Heart right ventricle (tissue), 16 donors: ENCODE measurements at regions not wholly inside any gene's neighbourhood (a gene's known extent, or its start where the extent isn't known, plus 50 kb on each side); places are given as distances from the start of the nearest gene placed in this dataset.

ENCODE experiments used
- ATAC-seq, 8 donors: fragments of 200-7000 bp; cut with Tn5 transposase; one replicate each; pipeline ENCODE4 v1.9.1; 2020; ENCODE audit warnings: mild to moderate bottlenecking in 8 of 8, moderate library complexity in 8 of 8, moderate number of reproducible peaks in 1 of 8
- DNase-seq, 2 donors: peaks; one replicate each; pipeline ENCODE4 v3.0.0-alpha.2; 2020
- H3K27ac ChIP-seq, 10 donors: fragments of 200-600 bp; sonication (generic) in 2 of 10; one replicate each; pipeline versions ENCODE4 v1.5.0 to v1.8.0; 2020 to 2022; ENCODE audit warnings: mild to moderate bottlenecking in 3 of 10
- H3K27me3 ChIP-seq, 7 donors: fragments of 200-600 bp; one replicate each; pipeline ENCODE4 v1.8.0; 2021 to 2022; ENCODE audit warnings: mild to moderate bottlenecking in 2 of 7
- H3K36me3 ChIP-seq, 9 donors: fragments of 200-600 bp; sonication (generic) in 1 of 9; one replicate each; pipeline versions ENCODE4 v1.5.0 to v1.8.0; 2020 to 2022; ENCODE audit warnings: mild to moderate bottlenecking in 2 of 9
- H3K4me1 ChIP-seq, 9 donors: fragments of 200-600 bp; sonication (generic) in 1 of 9; one replicate each; pipeline versions ENCODE4 v1.5.0 to v1.8.0; 2020 to 2022; ENCODE audit warnings: mild to moderate bottlenecking in 4 of 9
- H3K4me3 ChIP-seq, 10 donors: fragments of 200-600 bp; sonication (generic) in 2 of 10; one replicate each; pipeline versions ENCODE4 v1.5.0 to v1.8.0; 2020 to 2022; ENCODE audit warnings: mild to moderate bottlenecking in 7 of 10, moderate library complexity in 2 of 10
- H3K9me3 ChIP-seq, 11 donors: fragments of 200-600 bp in 10 of 11; sonication (generic) in 2 of 11; one replicate each; pipeline versions ENCODE4 v1.5.0 to v1.8.0; 2013 to 2022; ENCODE audit warnings: mild to moderate bottlenecking in 2 of 11, control low read depth in 1 of 11, moderate library complexity in 1 of 11
- WGBS, 2 donors: extraction: QIAGEN DNeasy Blood & Tissue Kit; methylation state at CpG; one replicate each; pipeline ENCODE4 v1.1.7; 2013; ENCODE audit warnings: inconsistent platforms in 1 of 2; 5-methylcytosine and 5-hydroxymethylcytosine counted together
- intact Hi-C, 10 donors: fragments of 100-400 bp; cut with DNase I; formaldehyde crosslinking; loops; one replicate each; pipeline versions ENCODE4 v1.11.1 to v1.14.2; 2022
- TF ChIP-seq, protein P1 (sequence below), 9 donors: fragments of 200-600 bp; sonication (generic) in 2 of 9; IDR thresholded peaks; one replicate each; pipeline versions ENCODE4 v1.5.0 to v1.8.0; 2021 to 2022; ENCODE audit warnings: antibody characterized with exemption in 9 of 9, mild to moderate bottlenecking in 5 of 9, moderate library complexity in 1 of 9
- donor health status: Arrhythmogenic right ventricular cardiomyopathy.
- donor health status: ischemic (EF 13 %, LVEDD 7.1; RV severe dilation, severe dysfunction).
- donor health status: healthy with polysubstance abuse.
- donor health status: DM: no; HTN: yes; CAD: no.
- donor health status: DM: no; HTN: no; CAD: no.
- donor health status: ischemic (EF 25% LVEDD 6.9; RV normal size, moderate dysfunction).
- donor health status: ischemic (EF 25% LVEDD 5.7; RV mildly dilated, moderate dysfunction).
- donor health status: healthy.
- donor health status: DM: yes; HTN: yes; CAD: no.
- donor health status: Ischemic cardiomyopathy.
- donor health status: ischemic (EF 35%, LVEDD 5.7; RV mildly dilated, moderate dysfunction).
- donor health status: nonischemic (EF 11% LVEDD 7.7; RV severe dilation, severe dysfunction).
- donor health status: DM: yes; HTN: yes; CAD: no.
- donor health status: PGD.
- donor health status: ischemic (EF 29% LVEDD 5.4; RV normal size, mild dysfunction).
- donor health status: nonischemic (EF 23%, LVEDD 6.1; RV moderate dilation, normal function).

DNA sequence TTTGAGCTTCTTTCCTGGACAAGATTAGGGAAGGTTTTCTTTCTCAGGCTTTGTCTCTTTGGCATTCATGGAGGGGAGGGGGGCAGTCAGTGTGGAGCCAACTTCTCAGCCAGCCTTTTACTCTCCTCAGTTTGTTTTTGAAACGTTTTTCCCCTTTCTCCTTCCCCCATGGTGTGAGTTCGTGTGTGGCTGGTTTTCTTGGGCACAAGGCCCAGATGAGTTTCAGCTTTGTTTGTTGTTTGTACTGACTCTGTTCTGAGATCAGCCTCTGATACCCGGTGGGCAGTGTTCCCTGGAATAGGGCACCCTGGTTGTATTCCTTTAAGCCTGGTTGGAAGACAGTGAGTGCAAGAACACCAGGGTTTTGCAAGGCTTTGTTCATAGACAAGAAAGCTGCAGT lies 168.2 kb upstream of the RARB start:
- 28 to 32% methylated on average over 3 of the region's 3 CpGs for WGBS, 2 donors

DNA sequence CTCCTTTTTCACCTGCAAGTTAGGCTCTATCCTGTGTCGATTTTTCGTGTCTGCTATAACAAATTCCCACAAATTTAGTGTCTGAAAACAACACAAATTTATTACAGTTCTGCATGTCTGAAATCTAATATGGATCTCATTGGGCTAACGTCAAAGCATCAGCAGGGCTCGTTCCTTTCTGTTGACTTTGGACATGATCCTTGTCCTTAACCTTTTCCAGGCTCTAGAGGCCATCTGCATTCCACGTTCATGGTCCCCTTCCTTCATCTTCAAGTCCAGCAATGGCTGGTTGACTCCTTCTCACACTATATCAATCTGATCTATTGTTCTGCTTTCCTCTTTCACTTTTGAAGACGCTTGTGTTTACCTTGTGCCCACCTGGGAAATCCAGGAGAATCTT lies 165.7 kb upstream of the RARB start:
- intact Hi-C loops, result no loop called here
- H3K27me3 ChIP-seq, result no peaks in the 10 kb centered on the region
- no peak for ATAC-seq
- H3K36me3 ChIP-seq, result no peaks in the 10 kb centered on the region
- TF ChIP-seq, protein P1, sequence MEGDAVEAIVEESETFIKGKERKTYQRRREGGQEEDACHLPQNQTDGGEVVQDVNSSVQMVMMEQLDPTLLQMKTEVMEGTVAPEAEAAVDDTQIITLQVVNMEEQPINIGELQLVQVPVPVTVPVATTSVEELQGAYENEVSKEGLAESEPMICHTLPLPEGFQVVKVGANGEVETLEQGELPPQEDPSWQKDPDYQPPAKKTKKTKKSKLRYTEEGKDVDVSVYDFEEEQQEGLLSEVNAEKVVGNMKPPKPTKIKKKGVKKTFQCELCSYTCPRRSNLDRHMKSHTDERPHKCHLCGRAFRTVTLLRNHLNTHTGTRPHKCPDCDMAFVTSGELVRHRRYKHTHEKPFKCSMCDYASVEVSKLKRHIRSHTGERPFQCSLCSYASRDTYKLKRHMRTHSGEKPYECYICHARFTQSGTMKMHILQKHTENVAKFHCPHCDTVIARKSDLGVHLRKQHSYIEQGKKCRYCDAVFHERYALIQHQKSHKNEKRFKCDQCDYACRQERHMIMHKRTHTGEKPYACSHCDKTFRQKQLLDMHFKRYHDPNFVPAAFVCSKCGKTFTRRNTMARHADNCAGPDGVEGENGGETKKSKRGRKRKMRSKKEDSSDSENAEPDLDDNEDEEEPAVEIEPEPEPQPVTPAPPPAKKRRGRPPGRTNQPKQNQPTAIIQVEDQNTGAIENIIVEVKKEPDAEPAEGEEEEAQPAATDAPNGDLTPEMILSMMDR (IDR thresholded peaks at IDR 0.05), result no peak
- 74 to 86% methylated on average over 6 of the region's 6 CpGs for WGBS, 2 donors
- H3K9me3 ChIP-seq, result peaks cover 0 to 10% (median 0%) of the 10 kb centered on the region in 11 donors
- H3K4me1 ChIP-seq, result no peaks in the 10 kb centered on the region
- no peak for DNase-seq
- H3K27ac ChIP-seq, result no peak overlapping the region
- H3K4me3 ChIP-seq, result no peak overlapping the region

More for the DNA sequence above, 168.2 kb upstream of the RARB start:
- no peak for DNase-seq
- intact Hi-C loops, result loop anchor here in 1 of 10 donors (5.0 kb wide), 1 partner anchor 242 kb away; no protein-coding TSS in a partner anchor
- Histone ChIP-seq H3K27ac (no peak overlapping the region), H3K4me3 (no peak overlapping the region), H3K27me3 (no peaks in the 10 kb centered on the region), H3K4me1 (no peaks in the 10 kb centered on the region), H3K36me3 (no peaks in the 10 kb centered on the region), H3K9me3 (peaks cover 0 to 10% (median 0%) of the 10 kb centered on the region in 11 donors)
- TF ChIP-seq, protein P1 (IDR thresholded peaks at IDR 0.05), result no peak
- no peak for ATAC-seq

DNA sequence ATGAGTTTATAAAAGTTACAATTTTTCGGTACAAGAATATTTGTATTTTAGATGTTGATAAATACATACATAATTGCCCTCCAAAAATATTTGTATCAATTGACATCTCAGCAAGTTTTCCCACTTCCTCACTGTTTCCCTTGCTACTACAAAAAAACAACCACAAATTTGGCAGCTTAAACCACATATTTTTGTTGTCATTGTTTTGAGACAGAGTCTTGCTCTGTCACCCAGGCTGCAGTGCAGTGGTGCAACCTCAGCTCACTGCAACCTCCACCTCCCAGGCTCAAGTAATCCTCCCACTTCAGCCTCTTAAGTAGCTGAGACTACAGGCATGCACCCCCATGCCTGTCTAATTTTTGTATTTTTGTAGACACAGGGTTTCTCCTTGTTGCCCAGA lies 162.8 kb upstream of the RARB start:
- WGBS, 2 donors, result 47 to 65% methylated on average over 1 of the region's 1 CpG
- Histone ChIP-seq H3K4me1 (no peaks in the 10 kb centered on the region), H3K36me3 (no peaks in the 10 kb centered on the region), H3K27ac (no peak overlapping the region), H3K4me3 (no peak overlapping the region), H3K9me3 (no peaks in the 10 kb centered on the region), H3K27me3 (no peaks in the 10 kb centered on the region)
- TF ChIP-seq, protein P1 (IDR thresholded peaks at IDR 0.05), result no peak
- no peak for ATAC-seq
- no peak for DNase-seq
- intact Hi-C loops, result no loop called here

DNA sequence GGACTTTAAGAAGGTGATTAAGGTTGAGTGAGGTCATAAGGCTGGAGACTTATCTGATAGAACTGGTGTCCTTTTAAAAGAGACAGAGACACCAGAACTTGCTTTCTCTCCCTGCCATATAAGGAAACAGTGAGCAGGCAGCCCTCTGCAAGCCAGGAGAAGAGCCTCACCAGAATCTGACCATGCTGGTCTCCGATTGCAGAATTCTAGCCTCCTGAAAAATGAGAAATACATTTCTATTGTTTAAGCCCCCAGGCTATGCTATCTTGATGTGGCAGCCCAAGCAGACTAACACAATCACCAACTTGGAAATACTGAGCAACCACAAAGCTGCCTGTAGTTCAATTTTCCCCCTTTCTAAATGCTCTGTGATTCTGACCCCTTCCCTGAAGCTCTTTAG lies 161.4 kb upstream of the RARB start:
- Histone ChIP-seq H3K9me3 (no peaks in the 10 kb centered on the region), H3K36me3 (no peaks in the 10 kb centered on the region), H3K4me3 (no peak overlapping the region), H3K27me3 (no peaks in the 10 kb centered on the region), H3K27ac (no peak overlapping the region), H3K4me1 (no peaks in the 10 kb centered on the region)
- DNase-seq (no peak), ATAC-seq (no peak)
- intact Hi-C loops, result no loop called here
- 86 to 89% methylated on average over 1 of the region's 1 CpG for WGBS, 2 donors
- TF ChIP-seq, protein P1 (IDR thresholded peaks at IDR 0.05), result no peak
